Kidney epithelial cell (primary cell): ENCODE measurements at regions not wholly inside any gene's neighbourhood (a gene's known extent, or its start where the extent isn't known, plus 50 kb on each side); places are given as distances from the start of the nearest gene placed in this dataset.

Source experiments
- DNase-seq: peaks from one replicate; pipeline ENCODE4 v3.0.0-alpha.2; 2010; ENCODE audit warnings: low read depth
- H3K27me3 ChIP-seq: 2 replicates; pipeline ENCODE4 v1.6.0; 2011; ENCODE audit warnings: low read length; ENCODE audit not compliant: control insufficient read depth, insufficient read depth
- H3K36me3 ChIP-seq: 2 replicates; pipeline ENCODE4 v1.5.1; 2011; ENCODE audit warnings: low read length; ENCODE audit not compliant: control insufficient read depth, insufficient read depth
- H3K4me3 ChIP-seq: 2 replicates; pipeline ENCODE4 v1.5.1; 2011; ENCODE audit warnings: low read depth, mild to moderate bottlenecking, control low read depth, low read length
- TF ChIP-seq, protein P1 (sequence below): IDR thresholded peaks from 2 replicates; pipeline ENCODE4 v1.5.1; 2011; ENCODE audit warnings: mild to moderate bottlenecking, moderate library complexity, low read length, control low read depth, inconsistent platforms; ENCODE audit not compliant: insufficient read depth, poor library complexity, severe bottlenecking

DNA sequence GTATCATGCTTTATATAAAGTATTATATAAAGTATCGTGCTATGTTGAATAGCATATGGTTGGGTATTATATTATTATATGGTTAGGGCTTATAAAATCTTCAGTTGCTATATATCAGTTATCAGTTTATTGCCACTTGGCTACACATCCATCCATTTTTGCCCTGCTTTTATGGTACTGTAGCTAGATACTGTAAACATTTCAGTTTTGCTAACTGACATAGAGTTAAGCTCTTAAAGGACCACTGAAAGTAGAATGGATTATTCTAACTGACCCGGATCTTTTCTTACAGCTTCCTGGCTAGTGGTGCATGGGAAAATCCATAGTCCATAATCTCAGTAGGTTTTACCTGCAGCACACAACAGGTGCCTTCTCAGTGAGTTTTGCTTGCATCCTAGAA lies 405.3 kb upstream of the LUZP2 start:
- H3K4me3 ChIP-seq = no peak overlapping the region
- H3K27me3 ChIP-seq = no peaks in the 10 kb centered on the region
- TF ChIP-seq, protein P1, sequence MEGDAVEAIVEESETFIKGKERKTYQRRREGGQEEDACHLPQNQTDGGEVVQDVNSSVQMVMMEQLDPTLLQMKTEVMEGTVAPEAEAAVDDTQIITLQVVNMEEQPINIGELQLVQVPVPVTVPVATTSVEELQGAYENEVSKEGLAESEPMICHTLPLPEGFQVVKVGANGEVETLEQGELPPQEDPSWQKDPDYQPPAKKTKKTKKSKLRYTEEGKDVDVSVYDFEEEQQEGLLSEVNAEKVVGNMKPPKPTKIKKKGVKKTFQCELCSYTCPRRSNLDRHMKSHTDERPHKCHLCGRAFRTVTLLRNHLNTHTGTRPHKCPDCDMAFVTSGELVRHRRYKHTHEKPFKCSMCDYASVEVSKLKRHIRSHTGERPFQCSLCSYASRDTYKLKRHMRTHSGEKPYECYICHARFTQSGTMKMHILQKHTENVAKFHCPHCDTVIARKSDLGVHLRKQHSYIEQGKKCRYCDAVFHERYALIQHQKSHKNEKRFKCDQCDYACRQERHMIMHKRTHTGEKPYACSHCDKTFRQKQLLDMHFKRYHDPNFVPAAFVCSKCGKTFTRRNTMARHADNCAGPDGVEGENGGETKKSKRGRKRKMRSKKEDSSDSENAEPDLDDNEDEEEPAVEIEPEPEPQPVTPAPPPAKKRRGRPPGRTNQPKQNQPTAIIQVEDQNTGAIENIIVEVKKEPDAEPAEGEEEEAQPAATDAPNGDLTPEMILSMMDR = no peak
- H3K36me3 ChIP-seq = no peaks in the 10 kb centered on the region
- no peak for DNase-seq

DNA sequence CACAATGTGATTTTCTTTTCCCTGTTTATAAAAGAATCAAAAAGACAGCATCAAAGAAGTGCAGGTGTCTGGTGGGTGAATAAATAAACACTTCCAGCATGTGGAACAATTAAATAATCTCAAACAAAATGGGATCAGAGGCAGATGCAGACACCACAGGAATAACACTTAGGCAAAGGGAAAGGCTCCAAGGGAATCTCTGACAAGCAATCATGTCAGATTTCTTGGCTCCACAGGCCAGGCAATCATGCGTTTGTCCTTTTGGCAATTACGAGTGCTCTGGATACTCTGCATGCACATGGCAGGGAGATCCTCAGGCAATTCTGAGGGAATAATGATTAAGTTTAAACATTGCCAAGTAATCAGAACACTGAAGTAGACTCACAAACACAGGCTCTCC lies 403.5 kb upstream of the LUZP2 start:
- Histone ChIP-seq H3K36me3 (no peaks in the 10 kb centered on the region), H3K4me3 (no peak overlapping the region), H3K27me3 (no peaks in the 10 kb centered on the region)
- TF ChIP-seq, protein P1 = no peak
- no peak for DNase-seq

DNA sequence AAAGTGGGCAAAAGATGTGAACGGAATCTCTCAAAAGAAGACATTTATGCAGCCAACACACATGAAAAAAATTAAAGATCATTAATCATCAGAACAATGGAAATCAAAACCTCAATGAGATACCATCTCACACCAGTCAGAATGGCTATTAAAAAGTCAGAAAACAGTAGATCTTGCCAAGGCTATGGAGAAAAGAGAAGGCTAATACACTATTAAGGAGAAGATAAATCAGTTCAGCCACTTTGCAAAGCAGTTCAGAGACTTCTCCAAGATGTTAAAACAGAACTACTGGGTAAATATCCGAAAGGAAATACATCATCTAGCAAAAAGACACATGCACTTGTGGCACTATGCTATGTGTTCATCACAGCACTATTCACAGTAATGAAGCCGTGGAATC lies 388.2 kb upstream of the LUZP2 start:
- H3K36me3 ChIP-seq = no peaks in the 10 kb centered on the region
- TF ChIP-seq, protein P1 = no peak
- no peak overlapping the region for H3K4me3 ChIP-seq
- H3K27me3 ChIP-seq = no peaks in the 10 kb centered on the region
- no peak for DNase-seq

DNA sequence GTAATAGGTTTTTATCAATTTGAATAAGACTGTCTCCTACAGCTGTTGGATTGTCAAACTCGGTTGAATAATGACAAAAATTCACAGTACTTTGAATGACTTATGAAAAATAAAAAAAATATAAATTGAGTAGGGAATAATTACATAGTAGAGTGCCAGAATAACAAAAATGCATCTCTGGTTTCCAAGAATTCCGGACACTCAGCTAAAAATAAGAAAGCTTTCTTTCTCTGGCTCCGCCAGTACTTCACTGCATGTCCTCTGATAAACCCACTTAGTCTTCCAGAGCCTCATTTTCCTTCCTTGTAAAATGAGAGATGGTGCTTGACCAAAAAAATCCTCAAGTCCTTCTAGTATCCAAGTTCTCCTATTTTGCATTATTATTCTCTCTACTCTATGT lies 374.6 kb upstream of the LUZP2 start:
- Histone ChIP-seq H3K4me3 (no peak overlapping the region), H3K27me3 (no peaks in the 10 kb centered on the region), H3K36me3 (no peaks in the 10 kb centered on the region)
- no peak for DNase-seq
- TF ChIP-seq, protein P1 = no peak

DNA sequence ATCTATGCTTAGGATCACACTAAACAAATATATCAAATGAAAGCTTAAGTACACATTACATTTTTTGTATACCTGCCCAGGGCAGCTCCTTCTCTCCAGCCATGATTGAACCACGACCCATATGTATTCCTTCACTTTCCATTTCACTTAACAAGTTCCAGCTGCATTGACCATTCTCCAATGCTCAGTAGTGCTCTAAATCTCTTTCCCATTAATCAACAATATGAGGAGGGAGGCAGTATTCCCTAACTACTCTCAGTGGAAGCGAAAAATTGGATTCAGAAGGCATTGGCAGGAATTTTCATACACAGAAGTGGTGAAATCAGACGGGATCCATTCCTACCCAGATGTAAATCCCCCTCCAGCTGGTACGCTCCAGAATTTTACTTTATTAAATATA lies 372.0 kb upstream of the LUZP2 start:
- DNase-seq = no peak
- no peak overlapping the region for H3K4me3 ChIP-seq
- H3K27me3 ChIP-seq = no peaks in the 10 kb centered on the region
- TF ChIP-seq, protein P1 = no peak
- H3K36me3 ChIP-seq = no peaks in the 10 kb centered on the region

DNA sequence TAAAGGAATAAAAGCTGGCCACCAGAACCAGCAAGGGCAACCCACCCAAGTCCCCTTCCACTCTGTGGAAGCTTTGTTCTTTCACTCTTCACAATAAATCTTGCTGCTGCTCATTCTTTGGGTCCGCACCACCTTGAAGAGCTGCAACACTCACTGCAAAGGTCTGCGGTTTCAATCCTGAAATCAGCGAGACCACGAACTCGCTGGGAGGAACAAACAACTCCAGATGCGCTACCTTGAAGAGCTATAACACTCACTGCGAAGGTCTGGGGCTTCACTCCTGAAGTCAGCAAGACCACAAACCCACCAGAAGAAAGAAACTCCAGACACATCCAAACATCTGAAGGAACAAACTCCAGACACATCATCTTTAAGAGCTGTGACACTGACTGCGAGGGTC lies 365.2 kb upstream of the LUZP2 start:
- TF ChIP-seq, protein P1 = no peak
- no peak overlapping the region for H3K4me3 ChIP-seq
- no peaks in the 10 kb centered on the region for H3K36me3 ChIP-seq
- H3K27me3 ChIP-seq = no peaks in the 10 kb centered on the region
- DNase-seq = no peak
